ENCODE measurements at regions not wholly inside any gene's neighbourhood (a gene's known extent, or its start where the extent isn't known, plus 50 kb on each side); places are given as distances from the start of the nearest gene placed in this dataset.

DNA sequence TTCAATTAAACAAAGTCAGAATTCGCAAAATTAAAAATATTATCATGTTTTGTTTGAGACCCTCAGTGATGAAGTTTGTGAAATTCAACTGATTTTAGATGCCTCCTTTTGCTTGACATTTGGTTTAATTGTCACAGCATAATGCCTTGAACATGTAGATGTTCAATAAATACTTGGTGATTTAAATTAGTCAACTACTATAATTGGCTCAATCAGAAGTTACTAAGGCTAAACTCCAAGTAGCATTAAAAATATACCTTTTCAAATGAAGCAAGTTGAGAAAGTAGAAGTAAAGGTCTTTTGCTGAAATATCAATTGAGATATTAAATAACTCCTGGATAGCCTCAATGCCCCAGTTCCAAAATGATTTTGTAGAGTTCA, 145.8 kb upstream of the AKIRIN2 start:
- no peak for DNase-seq

DNA sequence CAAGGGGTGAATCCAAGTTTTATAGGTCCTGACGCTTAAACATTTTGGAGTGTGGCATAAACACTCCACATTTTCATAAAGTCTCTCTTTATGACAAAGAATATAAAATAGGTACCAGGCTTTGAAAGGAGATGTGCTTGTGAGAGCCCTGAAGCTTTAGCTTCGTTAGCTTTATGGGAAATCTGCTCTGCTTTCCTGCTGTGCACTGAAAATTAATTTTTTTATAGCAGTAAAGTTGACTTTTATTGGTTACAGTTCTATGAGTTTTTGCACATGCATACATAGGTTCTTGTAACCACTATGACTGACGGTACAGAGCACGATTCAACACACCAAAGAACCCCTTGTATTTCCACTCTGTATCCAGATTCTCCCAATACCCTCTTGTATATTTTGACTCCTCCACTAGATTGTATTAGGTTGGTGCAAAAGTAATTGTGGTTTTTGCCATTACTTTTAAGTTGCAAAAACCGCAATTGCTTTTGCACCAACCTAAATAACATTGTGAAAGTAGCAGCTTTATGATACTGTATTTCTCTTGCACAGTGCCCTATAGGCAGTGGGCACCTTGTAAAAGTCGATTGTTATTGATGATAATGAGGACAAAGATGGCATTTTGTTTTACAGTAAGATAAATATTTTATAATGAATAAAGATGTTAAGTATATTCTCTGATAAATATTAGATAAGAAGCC, 145.2 kb upstream of the AKIRIN2 start:
- DNase-seq: no peak

GRCh38 chr6:87846434-87846833, 144.4 kb upstream of the AKIRIN2 start:
- DNase-seq: no peak

GRCh38 chr6:87840324-87840723, 138.3 kb upstream of the AKIRIN2 start:
- no peak for DNase-seq

DNA sequence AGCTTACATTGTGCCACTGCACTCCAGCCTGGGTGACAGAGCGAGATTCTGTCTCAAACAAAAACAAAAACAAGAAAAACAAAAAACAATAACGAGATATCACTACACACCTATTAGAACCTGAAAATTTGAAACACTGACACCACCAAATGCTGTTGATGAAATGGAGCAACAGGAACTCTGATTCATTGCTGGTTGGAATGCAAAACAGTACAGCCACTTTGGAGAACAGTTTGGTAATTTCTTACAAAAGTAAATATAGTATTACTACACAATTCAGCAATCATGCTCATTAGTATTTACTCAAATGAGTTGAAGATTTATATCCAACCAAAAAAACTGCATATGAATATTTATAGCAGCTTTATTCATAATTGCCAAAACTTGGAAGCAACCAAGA, 135.8 kb upstream of the AKIRIN2 start:
- no peak for DNase-seq

DNA sequence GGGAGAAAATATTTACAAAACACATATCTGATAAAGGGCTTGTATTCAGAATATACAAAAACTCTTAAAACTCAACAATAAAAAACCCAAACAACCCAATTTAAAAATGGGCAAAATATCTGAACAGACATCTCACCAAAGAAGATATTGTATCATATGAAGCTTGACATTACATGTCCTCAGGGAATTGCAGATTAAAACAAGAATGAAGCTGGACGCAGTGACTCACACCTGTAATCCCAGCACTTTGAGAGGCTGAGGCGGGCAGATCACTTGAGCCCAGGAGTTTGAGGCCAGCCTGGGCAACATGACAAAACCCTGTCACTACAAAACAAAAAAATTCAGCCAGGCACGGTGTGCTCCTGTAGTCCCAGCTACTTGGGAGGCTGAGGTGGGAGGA, 135.4 kb upstream of the AKIRIN2 start:
- no peak for DNase-seq

GRCh38 chr6:87832025-87832825, 130.2 kb upstream of the AKIRIN2 start:
- DNase-seq: peak in 1 of 14 donors; percentile 9

GRCh38 chr6:87830907-87831306, 128.9 kb upstream of the AKIRIN2 start:
- no peak for DNase-seq

DNA sequence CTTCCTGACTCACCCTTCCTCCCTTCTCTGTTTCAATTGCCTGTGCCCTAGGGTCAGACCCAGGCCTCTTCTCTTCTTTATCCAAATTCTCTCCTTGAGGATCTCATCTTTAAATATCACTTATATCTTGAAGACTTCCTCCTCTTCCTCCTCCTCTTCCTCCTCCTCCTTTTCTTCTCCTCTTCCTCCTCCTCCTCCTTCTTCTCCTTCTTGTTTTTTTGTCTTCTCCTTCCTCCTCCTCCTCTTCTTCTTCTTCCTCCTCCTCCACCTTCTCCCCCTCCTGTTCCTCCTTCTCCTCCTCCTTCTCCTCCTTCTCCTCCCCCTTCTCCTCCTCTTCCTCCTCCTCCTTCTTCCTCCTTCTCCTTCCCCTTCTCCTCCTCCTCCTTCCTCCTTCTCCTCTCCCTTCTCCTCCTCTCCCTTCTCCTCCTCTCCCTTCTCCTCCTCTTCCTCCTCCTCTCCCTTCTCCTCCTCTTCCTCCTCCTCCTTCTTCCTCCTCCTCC, 127.6 kb upstream of the AKIRIN2 start:
- no peak for DNase-seq

DNA sequence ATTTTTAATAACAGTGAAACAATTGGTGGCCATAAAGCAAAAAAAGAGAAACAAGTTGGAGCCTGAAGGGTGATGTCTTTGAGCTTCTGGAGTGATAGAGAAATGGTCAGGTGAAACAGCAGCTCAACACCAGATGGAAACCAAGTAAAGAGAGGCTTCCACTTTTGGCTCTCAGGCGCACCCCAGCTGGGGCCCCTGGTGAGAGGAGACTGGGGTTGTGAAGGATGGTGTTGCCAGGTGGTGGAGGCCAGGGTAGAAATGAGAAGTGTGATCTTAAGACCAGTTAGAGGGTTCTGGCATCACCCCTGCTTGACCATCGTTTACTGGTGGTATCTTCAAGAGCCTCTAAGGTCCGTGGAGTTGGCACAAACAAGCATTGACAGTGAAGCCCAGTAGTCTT, 126.0 kb upstream of the AKIRIN2 start:
- DNase-seq: no peak

GRCh38 chr6:87827346-87827745, 125.3 kb upstream of the AKIRIN2 start:
- no peak for DNase-seq

DNA sequence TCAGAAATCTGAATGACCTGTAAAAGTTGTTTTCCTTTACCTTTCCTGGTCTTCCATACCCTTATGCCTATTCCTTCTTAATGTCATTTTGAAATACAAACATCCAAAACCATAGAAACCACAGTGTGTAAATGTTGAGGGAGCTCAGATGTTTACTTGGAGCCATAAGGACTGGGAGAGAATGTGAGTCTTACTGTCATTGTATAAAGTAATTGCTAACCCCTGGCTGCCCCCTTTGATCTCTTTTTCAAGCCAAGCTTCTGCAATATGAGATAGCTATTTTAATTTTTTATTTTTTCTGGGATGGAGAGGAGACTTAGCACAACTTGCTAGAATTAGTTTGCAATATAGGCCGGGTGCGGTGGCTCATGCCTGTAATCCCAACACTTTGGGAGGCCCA, 124.4 kb upstream of the AKIRIN2 start:
- DNase-seq: no peak

GRCh38 chr6:87825821-87826221, 123.8 kb upstream of the AKIRIN2 start:
- no peak for DNase-seq

- no peak for DNase-seq
Observed at GRCh38 chr6:87824958-87825491, 123.0 kb upstream of the AKIRIN2 start.

DNA sequence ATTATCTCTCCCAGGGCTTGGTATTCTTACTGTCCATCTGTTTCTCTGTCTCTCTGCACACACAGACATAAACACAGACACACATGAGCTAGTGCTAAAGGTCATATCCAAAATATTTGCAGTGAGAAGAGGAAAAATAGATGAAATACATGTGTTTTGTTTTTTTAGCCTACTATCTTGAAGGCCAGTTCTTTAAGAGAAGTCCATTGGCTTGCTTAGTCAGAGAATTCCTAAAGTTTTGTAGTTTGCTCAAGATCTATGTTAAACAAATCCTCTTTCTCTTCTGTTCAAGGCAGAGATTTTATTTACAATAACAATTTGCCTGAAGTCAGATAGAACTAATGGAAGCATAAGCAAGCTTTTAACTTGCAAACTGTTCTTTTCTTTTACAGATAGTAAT, 120.0 kb upstream of the AKIRIN2 start:
- no peak for DNase-seq

- no peak for DNase-seq
Observed at GRCh38 chr6:87820343-87820984, 118.4 kb upstream of the AKIRIN2 start.

- no peak for DNase-seq
Observed at GRCh38 chr6:87817183-87817582, 115.2 kb upstream of the AKIRIN2 start.

DNA sequence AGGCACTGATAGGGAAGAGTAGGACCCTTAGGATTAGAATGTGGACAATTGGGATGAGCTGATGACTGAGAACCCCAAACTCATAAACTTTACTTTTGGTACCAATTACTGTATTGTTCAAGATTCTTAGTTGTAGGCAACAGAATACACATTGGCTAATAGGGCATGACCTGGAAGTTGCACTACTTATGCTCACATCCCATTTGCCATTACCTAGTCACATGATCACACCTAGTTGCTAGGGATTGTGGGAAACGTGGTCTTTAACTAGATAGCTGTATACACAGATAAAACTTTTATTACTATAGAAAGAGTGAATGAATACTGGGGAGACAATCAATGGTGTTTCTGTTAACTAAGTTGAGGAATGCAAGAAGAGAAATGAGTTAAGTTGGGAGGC, 113.4 kb upstream of the AKIRIN2 start:
- DNase-seq: no peak

DNA sequence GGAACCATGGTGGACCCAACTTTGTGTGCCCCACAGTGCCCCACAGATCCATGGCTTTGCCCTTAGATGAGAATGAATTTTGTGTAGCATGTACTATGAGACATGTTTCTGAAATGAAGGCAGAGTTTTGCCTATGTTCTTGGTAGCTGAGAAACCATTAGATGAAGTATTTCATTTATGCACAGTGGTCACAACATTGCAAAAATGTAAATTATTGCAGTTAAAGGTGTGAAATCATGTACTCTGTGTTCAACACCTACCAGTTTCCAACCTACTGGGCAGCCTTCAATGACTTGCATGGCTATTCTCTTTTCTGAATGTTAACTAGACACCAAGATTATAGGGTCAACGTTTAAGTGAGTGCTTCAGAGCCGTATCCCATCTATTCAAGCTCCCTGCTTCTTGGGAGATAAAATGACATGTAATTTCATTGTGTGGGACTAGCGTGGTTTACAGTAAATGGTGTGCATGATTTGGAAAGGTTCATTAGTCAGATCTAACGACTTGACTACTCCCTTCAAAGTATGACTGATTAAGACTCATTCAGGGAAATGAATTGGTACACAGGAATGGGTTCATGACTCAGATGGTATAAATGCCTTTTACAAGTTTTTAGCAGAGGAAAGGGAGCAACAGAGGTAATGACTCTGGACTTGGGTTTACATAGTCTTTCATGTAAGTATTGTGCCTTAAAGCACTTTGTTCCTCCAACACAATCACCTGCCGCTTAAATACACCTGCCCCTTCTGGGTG, 106.1 kb upstream of the AKIRIN2 start:
- DNase-seq: no peak

DNA sequence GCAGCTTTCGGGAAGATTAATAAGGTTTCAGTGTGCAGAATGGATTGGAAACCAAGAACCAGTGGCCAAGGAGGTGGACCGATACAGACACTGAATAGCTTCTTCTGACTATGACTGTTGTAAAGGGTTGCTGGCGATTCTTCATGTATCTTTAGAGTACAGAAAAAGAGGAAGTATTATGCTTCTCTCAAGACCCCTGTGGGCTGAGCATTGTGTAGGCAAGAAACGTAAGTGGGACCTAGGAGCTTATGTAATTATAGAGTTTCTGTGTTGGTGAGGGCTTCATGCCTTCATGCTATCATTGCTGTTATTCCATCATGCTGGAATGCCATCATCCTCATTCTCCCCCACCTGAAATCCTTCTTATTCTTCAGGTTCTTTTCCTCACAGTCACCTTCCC, 105.4 kb upstream of the AKIRIN2 start:
- no peak for DNase-seq

GRCh38 chr6:87806635-87807034, 104.6 kb upstream of the AKIRIN2 start:
- no peak for DNase-seq

DNA sequence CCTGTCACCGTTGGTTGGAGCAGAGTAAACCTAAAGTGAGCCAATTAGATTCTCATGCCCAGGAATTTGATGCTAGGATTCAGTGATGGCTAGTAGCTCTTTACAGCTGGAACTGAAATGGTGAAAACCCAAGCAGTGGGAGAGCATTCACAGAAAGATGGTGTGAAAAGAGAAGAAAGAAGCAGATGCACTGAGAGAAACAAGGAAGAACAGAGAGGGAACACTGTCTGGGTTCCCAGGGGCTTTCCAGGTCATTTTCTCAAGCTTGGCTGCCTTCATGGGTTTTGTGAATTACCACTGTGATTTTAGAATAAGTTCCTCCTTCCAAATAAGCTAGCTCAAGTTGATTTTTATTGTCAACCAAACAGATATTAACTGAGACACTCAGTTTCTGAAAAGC, 104.1 kb upstream of the AKIRIN2 start:
- DNase-seq: no peak

- no peak for DNase-seq
Observed at GRCh38 chr6:87803791-87804190, 101.8 kb upstream of the AKIRIN2 start.

Measured in C1 segment of cervical spinal cord (tissue), 14 donors.